HG03342 (cell line): ENCODE measurements at regions not wholly inside any gene's neighbourhood (a gene's known extent, or its start where the extent isn't known, plus 50 kb on each side); places are given as distances from the start of the nearest gene placed in this dataset.
"Not testable (repeated sequence)": the region's sequence is repeated elsewhere in the genome, so short reads cannot be mapped to it uniquely, and the experiment has no call there.

Source experiments
- ATAC-seq: cut with Tn5 transposase; IDR thresholded peaks from one replicate; pipeline ENCODE4 v1.9.1; 2021; ENCODE audit warnings: mild to moderate bottlenecking, moderate library complexity; ENCODE audit not compliant: unreplicated experiment

GRCh38 chr11:96447208-96448110 is 57.6 kb downstream of the JRKL start:
- no peak for ATAC-seq

GRCh38 chr11:96448225-96448624 is 58.4 kb downstream of the JRKL start:
- no peak for ATAC-seq

GRCh38 chr11:96456111-96456510 is 66.3 kb downstream of the JRKL start:
- ATAC-seq = no peak

- ATAC-seq = no peak
Observed at GRCh38 chr11:96459751-96460150, 69.9 kb downstream of the JRKL start.

GRCh38 chr11:96461871-96462270 is 72.1 kb downstream of the JRKL start:
- no peak for ATAC-seq

- peak; percentile 83 for ATAC-seq
Observed at GRCh38 chr11:96464700-96465307, 75.0 kb downstream of the JRKL start.

- ATAC-seq = no peak
Observed at GRCh38 chr11:96465512-96465911, 75.7 kb downstream of the JRKL start.

GRCh38 chr11:96466607-96467006 is 76.8 kb downstream of the JRKL start:
- ATAC-seq = no peak

- ATAC-seq = no peak
Observed at GRCh38 chr11:96469776-96470175, 80.0 kb downstream of the JRKL start.

GRCh38 chr11:96470521-96470920 is 80.7 kb downstream of the JRKL start:
- ATAC-seq = no peak

- peak; percentile 81 for ATAC-seq
Observed at GRCh38 chr11:96472085-96472484, 82.3 kb downstream of the JRKL start.

GRCh38 chr11:96474263-96474662 is 84.5 kb downstream of the JRKL start:
- ATAC-seq = no peak

GRCh38 chr11:96481204-96481603 is 91.4 kb downstream of the JRKL start:
- ATAC-seq = no peak

- no peak for ATAC-seq
Observed at GRCh38 chr11:96481771-96482170, 92.0 kb downstream of the JRKL start.

- no peak for ATAC-seq
Observed at GRCh38 chr11:96482193-96482592, 92.4 kb downstream of the JRKL start.

- ATAC-seq = no peak
Observed at GRCh38 chr11:96483374-96483955, 93.7 kb downstream of the JRKL start.

- no peak for ATAC-seq
Observed at GRCh38 chr11:96484361-96484760, 94.5 kb downstream of the JRKL start.

GRCh38 chr11:96486890-96487611 is 97.2 kb downstream of the JRKL start:
- no peak for ATAC-seq

- ATAC-seq = not testable (repeated sequence)
Observed at GRCh38 chr11:96488911-96489310, 99.1 kb downstream of the JRKL start.

- no peak for ATAC-seq
Observed at GRCh38 chr11:96500440-96500839, 110.6 kb downstream of the JRKL start.

GRCh38 chr11:96506041-96506440 is 116.2 kb downstream of the JRKL start:
- no peak for ATAC-seq
